ENCODE measurements at regions not wholly inside any gene's neighbourhood (a gene's known extent, or its start where the extent isn't known, plus 50 kb on each side); places are given as distances from the start of the nearest gene placed in this dataset.

- ChIA-PET SMC1A (ENCODE audit: uncharacterized antibody, unreplicated experiment) (no interaction called here), RAD21 (ENCODE audit: unreplicated experiment) (no interaction called here), CTCF (no interaction called here), POLR2A (no interaction called here)
- no TSS peak for BruUV-seq (replicated peaks)
- no peak overlapping the region for H3K4me3 ChIP-seq
- H3K79me2 ChIP-seq (ENCODE audit: control insufficient read depth, insufficient read depth, low read length): no peaks in the 10 kb centered on the region
- H3K9me3 ChIP-seq (replicated peaks; ENCODE audit: control insufficient read depth, insufficient read depth, low read length): no peaks in the 10 kb centered on the region
- ATAC-seq (no peak), DNase-seq (ENCODE audit: low read depth, low spot score) (no peak), FAIRE-seq (no peak)
- no peak overlapping the region for H3K4me2 ChIP-seq (ENCODE audit: control insufficient read depth, insufficient read depth)
- no peak overlapping the region for H2AFZ ChIP-seq (ENCODE audit: control insufficient read depth, low read depth, low read length)
- no peaks in the 10 kb centered on the region for H4K20me1 ChIP-seq (ENCODE audit: control insufficient read depth, insufficient read depth)
- no peaks in the 10 kb centered on the region for H3K36me3 ChIP-seq (ENCODE audit: control insufficient read depth in 2 of 2, insufficient read depth in 2 of 2, low read length in 1 of 2)
- H3K9ac ChIP-seq (ENCODE audit: control insufficient read depth, insufficient read depth, low read length): no peak overlapping the region
- no peaks in the 10 kb centered on the region for H3K27me3 ChIP-seq (replicated peaks in 1 of 2; ENCODE audit: control insufficient read depth in 2 of 2, insufficient read depth in 2 of 2, low read length in 1 of 2)
- no peak overlapping the region for H3K27ac ChIP-seq (ENCODE audit: control insufficient read depth, insufficient read depth)
- TF ChIP-seq FOS (IDR thresholded peaks at IDR 0.05; ENCODE audit: borderline replicate concordance, extremely low read depth, insufficient read length) (no peak), MTA3 (IDR thresholded peaks at IDR 0.05; ENCODE audit: borderline replicate concordance, low read length) (no peak), SIX5 (IDR thresholded peaks at IDR 0.05; ENCODE audit: low read depth, low read length, severe bottlenecking) (no peak), SREBF1 (IDR thresholded peaks at IDR 0.05; ENCODE audit: low read length) (no peak), JUNB (IDR thresholded peaks at IDR 0.05) (no peak), TCF12 (IDR thresholded peaks at IDR 0.05; ENCODE audit: low read depth, low read length) (no peak), ZBED1 (IDR thresholded peaks at IDR 0.05; ENCODE audit: borderline replicate concordance) (no peak), CTCF (IDR thresholded peaks at IDR 0.05 in 2 of 3, conservative IDR thresholded peaks at IDR 0.05 in 1 of 3; ENCODE audit: control insufficient read depth in 2 of 3, extremely low read depth in 1 of 3, insufficient read depth in 1 of 3, low read depth in 3 of 3, low read length in 3 of 3) (no peak), CHD2 (IDR thresholded peaks at IDR 0.05; ENCODE audit: borderline replicate concordance, low read depth, low read length) (no peak), NBN (IDR thresholded peaks at IDR 0.05) (no peak), CEBPZ (IDR thresholded peaks at IDR 0.05; ENCODE audit: low read depth, low read length) (no peak), CBX3 (IDR thresholded peaks at IDR 0.05; ENCODE audit: borderline replicate concordance, low read depth) (no peak)
- H3K4me1 ChIP-seq (ENCODE audit: control insufficient read depth, insufficient read depth, low read length): no peaks in the 10 kb centered on the region
- WGBS (ENCODE audit: insufficient coverage, insufficient replicate concordance, low lambda C conversion rate, missing lambda C conversion rate): 4% methylated on average over 3 of the region's 3 CpGs
- intact Hi-C loops (cut with micrococcal nuclease; ENCODE audit: unreplicated experiment): no loop called here
- in situ Hi-C loops (cut with MboI): no loop called here
Observed at GRCh38 chr10:36281831-36282331, 639.8 kb upstream of the FZD8 start.
